ENCODE measurements at regions not wholly inside any gene's neighbourhood (a gene's known extent, or its start where the extent isn't known, plus 50 kb on each side); places are given as distances from the start of the nearest gene placed in this dataset.

DNA sequence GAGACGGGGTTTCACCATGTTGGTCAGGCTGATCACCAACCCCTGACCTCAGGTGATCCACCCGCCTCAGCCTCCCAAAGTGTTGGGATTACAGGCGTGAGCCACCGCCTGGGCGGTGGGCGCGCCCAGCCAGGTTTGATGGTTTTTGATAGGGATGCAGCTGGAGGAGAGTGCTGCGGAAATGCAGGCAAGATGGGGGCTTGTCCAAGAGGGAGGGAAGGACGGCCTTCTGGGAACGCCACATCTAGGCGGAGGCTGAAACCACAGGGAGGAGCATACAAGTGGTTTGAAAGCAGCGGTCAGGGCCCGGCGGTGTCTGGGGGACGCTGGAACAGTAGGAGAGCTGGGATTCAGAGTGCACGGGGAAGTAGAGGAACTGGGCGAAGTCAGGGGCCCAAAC, 134.6 kb downstream of the VRK1 start:
- intact Hi-C loops (cut with micrococcal nuclease) = no loop called here

GRCh38 chr14:96934638-96935330, 137.6 kb downstream of the VRK1 start:
- intact Hi-C loops (cut with micrococcal nuclease) = no loop called here

DNA sequence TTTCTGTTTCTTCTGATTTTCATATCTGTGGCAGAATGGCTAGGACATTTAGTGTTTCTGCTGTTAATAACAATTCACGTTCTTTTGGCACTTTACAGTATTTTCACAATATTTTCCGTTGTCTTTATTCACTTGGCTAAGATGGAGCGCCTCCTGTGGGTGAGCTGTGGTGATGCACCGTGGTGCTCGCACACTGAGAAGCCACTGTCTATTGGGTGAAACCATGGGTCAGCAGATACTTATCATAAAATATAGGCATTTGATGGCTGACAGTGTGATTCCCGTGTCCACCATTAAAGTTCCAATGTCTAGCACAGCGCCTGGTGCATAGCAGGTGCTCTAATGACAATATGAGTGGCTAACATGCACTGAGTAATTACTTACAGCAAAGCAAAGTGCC, 141.8 kb downstream of the VRK1 start:
- intact Hi-C loops (cut with micrococcal nuclease) = no loop called here

DNA sequence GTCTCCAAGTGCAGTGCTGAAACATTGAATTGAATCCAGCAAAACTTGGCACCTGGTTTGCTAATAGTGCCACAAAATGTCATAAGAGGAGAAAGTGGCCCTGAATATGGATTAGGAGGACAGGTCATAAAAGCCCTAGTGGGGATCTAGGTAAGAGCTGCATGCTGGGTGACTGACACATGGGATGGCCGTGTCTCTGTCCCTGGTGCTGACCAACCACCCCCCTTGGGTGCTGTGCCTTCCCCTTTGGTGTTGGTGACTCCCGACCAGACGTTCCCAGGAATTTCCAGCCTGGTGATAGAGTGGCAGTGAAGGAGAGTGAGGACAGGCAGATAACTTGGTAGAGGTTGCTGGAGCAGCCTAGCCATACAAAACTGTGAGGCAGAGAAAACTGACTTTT, 142.8 kb downstream of the VRK1 start:
- intact Hi-C loops (cut with micrococcal nuclease) = no loop called here

GRCh38 chr14:96944297-96944696, 147.1 kb downstream of the VRK1 start:
- intact Hi-C loops (cut with micrococcal nuclease) = no loop called here

- intact Hi-C loops (cut with micrococcal nuclease) = no loop called here
Observed at GRCh38 chr14:96945721-96946120, 148.5 kb downstream of the VRK1 start.

DNA sequence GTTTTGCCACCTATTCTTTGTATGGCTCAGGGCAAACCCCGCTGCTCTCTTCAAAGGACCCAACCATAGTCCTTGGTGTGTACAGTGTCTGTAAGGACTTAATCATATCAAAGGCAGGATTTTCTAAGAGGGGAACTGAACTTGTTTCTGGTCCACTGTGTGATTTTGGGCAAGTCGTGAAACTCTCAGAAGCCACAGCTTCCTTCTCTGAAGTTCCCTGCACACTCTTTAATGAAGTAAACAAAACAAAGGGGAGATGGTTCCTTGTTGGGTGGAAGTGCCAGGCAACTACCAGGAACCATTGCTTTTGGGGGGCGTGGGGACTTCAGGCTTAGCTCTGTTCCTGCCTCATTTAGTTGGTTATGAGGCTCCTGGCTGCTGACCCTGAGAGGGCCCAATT, 152.4 kb downstream of the VRK1 start:
- intact Hi-C loops (cut with micrococcal nuclease) = no loop called here

DNA sequence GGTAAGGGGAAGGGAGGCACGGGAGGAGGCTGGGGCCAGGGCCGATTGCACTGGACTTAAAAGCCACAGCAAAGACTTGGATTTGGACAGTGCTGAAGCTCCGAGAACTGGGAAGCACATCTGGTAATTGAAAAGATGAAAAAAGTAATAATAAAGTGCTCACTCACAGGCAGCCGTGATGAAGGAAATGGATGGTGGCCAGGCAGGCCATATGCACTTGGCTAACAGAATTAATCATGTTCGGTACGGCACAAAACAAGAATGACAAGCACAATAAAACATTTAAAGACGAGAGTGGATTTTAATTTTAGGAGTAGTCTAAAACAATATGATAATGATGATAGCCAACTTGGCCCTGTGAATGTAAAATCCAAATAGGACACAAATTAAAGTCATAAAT, 154.3 kb downstream of the VRK1 start:
- intact Hi-C loops (cut with micrococcal nuclease) = no loop called here

DNA sequence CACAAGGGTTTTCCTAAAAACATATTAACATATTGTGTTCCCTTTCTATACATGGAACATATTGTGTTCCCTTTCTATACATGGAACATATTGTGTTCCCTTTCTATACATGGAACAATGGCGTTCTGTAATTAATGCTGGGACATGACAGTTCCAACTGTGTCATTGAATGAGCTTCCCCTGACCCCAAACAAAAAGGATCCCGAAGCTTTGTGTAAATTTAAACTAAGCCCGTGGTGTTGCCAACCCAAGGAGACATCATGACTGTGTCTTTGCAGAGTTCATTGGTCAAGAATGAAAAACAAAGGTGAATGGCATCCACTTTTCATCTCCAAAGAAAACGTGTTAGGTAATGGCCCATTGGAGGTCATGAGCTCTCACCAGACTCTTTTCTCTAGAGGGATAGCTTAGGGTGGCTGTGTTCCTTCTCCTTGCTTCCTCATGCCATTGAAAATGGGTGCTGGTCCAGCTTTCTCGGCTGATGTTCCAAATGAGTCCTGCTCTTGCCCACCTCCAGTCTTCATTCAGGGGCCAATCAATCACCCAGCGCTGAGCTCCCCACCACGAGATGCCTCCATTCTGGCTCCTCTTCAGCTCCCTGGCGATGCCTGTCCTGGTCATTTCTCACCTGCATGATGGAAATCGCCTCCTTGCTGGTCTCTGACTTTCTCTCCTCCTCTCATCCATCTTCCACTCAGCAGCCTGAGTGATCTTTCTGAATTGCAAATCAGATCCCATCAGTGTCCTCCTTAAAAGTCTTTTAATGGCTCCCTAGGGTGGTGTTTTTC, 156.1 kb downstream of the VRK1 start:
- intact Hi-C loops (cut with micrococcal nuclease) = no loop called here

DNA sequence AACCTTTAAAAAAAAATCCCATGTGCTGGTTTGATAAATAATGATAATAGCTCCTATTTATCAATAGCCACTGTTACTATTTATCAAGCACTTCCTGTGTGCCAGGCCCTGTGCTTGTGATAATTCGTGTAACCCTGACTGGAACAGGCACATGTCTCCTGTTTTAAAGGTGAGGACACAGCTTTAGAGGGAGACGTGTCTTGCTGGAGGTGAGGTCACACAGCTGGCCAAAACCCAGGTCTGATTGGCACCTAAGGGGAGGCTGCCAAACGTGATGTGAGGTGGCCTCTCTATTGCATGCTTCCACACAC, 156.6 kb downstream of the VRK1 start:
- intact Hi-C loops (cut with micrococcal nuclease) = no loop called here

DNA sequence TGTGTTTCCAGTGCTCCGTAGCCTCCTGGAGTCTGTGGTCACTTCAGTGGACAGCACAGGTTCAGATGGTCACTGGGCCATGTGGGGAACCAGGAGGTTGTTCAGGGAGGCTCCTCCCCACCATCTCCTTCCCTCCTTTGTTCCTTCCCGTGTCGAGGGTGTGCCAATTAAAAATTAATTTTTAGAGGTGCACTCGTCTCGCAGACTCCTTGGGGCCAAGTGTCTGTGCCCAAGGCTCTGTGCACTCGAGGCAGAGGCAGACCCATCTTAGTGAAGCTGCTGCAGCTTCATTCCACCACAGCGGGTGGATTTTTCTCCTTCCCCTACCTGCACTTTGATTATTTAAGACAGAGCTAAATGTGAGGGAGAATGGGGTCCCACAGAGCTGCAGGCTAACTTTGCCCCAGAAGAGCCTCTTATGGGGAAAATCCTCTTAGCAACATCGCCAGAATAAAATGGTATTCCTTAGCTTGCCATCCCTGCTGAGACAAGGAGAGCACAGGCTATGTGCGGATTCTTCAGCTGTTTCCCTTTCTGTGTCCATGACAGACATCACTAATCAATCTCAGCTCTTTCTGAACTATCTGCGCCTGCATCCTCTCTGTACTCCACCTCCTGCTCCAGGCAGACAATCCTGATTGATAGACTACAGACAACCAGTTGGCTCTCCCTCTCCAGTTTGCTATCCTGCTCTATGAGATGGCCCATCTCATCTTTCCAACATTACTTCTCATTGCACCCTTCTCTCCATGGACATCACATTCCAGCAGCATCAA, 159.5 kb downstream of the VRK1 start:
- intact Hi-C loops (cut with micrococcal nuclease) = no loop called here

- intact Hi-C loops (cut with micrococcal nuclease) = no loop called here
Observed at GRCh38 chr14:96958057-96958456, 160.9 kb downstream of the VRK1 start.

- intact Hi-C loops (cut with micrococcal nuclease) = no loop called here
Observed at GRCh38 chr14:96959992-96960391, 162.8 kb downstream of the VRK1 start.

DNA sequence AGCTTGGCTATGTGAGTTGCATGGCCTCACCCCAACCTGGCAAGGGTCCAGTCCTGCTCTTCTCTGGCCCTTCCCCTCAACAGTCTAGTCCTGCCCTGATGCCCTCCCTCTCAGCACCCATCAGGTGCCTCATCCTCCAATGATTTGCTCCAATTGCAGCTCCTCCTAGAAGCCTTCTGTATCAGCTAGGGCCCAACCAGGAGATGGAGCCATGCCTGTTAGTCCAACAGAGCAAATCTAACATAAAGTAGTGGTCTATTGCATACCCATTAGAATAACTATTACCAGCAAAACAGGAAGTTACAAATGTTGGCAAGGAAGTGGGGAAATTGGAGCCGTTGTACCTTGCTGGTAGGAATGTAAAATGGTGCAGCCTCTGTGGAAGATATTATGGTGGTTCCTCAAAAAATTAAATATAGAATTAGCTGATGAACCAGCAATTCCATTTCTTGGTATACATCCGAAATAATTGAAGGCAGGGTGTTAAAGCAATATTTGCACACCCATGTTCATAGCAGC, 163.5 kb downstream of the VRK1 start:
- intact Hi-C loops (cut with micrococcal nuclease) = no loop called here

- intact Hi-C loops (cut with micrococcal nuclease) = no loop called here
Observed at GRCh38 chr14:96961895-96962294, 164.7 kb downstream of the VRK1 start.

DNA sequence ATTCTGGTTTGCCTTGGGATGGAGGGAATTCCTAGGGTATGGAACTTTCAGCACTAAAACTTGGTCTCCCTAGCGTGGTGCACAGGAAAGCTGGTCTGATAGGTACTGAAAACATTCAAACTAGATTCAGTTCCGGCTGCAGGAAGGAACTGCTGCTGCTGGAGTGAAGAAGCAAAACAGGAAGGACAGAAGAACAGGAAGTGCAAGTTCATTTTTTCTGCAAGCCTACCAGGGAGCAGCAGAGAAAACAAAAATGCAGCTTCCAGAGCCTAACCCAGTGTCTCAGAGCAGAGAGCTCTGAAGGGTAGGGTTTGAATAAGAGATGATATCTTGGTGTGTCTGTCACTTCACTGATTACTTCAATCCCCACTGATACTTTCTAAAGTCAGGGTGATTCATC, 165.2 kb downstream of the VRK1 start:
- intact Hi-C loops (cut with micrococcal nuclease) = no loop called here

GRCh38 chr14:96964726-96965415, 167.7 kb downstream of the VRK1 start:
- intact Hi-C loops (cut with micrococcal nuclease) = no loop called here

DNA sequence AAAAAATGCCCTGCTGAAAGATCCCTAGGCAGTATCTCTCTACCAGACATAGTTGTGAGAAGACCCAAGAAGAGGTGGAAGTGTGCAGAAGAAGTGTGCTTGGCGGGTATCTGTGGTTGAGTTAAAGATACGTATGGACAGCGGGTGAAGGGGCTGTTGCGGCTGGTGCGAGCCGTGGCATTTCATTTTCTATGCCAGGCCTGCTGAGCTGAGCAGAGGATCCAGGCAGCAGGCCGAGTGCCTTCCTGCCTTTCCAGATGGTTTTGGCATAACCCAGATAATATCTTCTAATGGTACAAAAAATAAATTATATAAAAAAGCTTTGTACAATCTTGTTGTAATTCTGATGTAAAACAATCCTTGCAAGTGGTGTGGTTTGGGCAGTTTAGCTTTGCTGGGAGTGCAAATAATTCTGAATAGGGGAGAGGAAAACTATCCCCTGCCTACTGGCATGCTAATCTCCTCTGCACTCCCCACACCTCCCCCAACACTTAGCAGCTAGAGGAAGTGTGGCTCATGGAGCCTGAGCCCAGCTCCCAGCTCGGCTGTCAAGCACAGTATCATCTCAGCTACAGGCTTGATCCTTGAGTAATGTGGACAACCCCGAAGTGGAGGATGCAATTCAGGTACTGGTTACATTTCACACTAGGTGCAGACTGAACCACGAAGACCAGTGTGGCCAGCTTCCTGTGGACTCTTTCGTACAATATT, 168.9 kb downstream of the VRK1 start:
- intact Hi-C loops (cut with micrococcal nuclease) = no loop called here

- intact Hi-C loops (cut with micrococcal nuclease) = no loop called here
Observed at GRCh38 chr14:96975116-96975515, 177.9 kb downstream of the VRK1 start.

DNA sequence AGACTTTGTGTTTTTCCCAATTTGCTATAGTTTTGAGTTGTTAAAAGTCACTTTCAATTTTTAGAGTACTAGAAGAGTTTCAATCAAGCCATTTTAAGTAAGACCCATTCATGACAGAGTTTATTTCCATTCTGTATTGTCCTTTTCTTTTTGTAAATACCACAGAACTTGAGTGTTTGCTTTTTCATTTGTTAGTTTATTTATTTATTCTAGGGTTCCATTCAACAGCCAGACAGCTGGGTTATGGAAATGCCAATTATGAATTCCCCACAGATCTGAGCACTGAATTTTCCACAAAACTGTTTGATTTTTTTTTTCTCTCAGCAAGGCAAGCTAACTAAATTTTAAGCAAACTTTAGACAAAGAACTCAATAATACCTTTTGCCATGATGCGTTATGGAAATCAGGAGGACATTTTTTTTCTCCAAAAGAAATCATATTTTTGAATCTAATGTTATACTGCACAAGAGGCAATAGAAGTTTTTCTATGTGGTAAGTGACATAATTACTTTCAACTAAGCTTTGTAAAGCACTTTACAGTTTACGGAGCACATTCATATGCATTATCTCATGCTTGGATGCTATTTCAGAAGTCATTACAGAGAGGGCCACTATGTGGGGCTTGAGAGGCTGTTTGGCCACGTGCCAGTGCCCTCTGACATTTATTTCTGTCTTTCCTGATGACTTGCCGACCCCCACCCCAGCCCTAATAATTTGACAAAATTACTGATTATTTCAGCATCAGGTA, 181.5 kb downstream of the VRK1 start:
- intact Hi-C loops (cut with micrococcal nuclease) = no loop called here
